Body of pancreas (tissue), 4 donors: ENCODE measurements at regions not wholly inside any gene's neighbourhood (a gene's known extent, or its start where the extent isn't known, plus 50 kb on each side); places are given as distances from the start of the nearest gene placed in this dataset.

Experiments
- ATAC-seq: fragments of 150-250 bp; one replicate; pipeline ENCODE4 v1.9.1; 2016
- DNase-seq, 4 donors: peaks; one replicate each; pipeline ENCODE4 v3.0.0-alpha.2; 2019
- H3K27ac ChIP-seq, 4 donors: fragments of 200-600 bp; sonication (generic); 1 replicate in 3 of 4; 2 replicates in 1 of 4; pipeline versions ENCODE4 v1.5.1 to v1.6.1; 2016 to 2019; ENCODE audit warnings: mild to moderate bottlenecking in 1 of 4, mixed read lengths in 1 of 4, moderate library complexity in 1 of 4
- H3K27me3 ChIP-seq, 2 donors: fragments of 200-600 bp; sonication (generic); one replicate each; pipeline ENCODE4 v1.6.0; 2016; ENCODE audit warnings: mild to moderate bottlenecking in 1 of 2
- H3K36me3 ChIP-seq, 2 donors: fragments of 200-600 bp; sonication (generic); replicated peaks in 1 of 2; 2 replicates each; pipeline ENCODE4 v1.5.1; 2016; ENCODE audit warnings: low read depth in 2 of 2; ENCODE audit not compliant: insufficient read depth in 1 of 2
- H3K4me1 ChIP-seq: fragments of 200-600 bp; sonication (generic); one replicate; pipeline ENCODE4 v1.6.0; 2016
- H3K4me3 ChIP-seq, 2 donors: fragments of 200-600 bp; sonication (generic); 1 replicate in 1 of 2; 2 replicates in 1 of 2; pipeline ENCODE4 v1.5.1; 2016 to 2019
- H3K9me3 ChIP-seq, 3 donors: fragments of 200-600 bp; sonication (generic); 1 replicate in 2 of 3; 2 replicates in 1 of 3; pipeline ENCODE4 v1.5.1; 2016
- CTCF ChIP-seq, 7 experiments: fragments of 450-650 bp in 4 of 7; fragments of 200-600 bp in 3 of 7; sonication (generic) in 3 of 7; IDR thresholded peaks; one replicate each; pipeline ENCODE4 v1.5.1; 2016 to 2019; ENCODE audit warnings: antibody characterized with exemption in 7 of 7
- POLR2A ChIP-seq, 3 donors: fragments of 450-650 bp; IDR thresholded peaks; one replicate each; pipeline ENCODE4 v1.6.1; 2016; ENCODE audit warnings: antibody characterized with exemption in 3 of 3, mild to moderate bottlenecking in 2 of 3
- WGBS, 2 donors: methylation state at CpG; one replicate each; pipeline ENCODE4 v1.1.5; 2017; 5-methylcytosine and 5-hydroxymethylcytosine counted together
- intact Hi-C: fragments of 100-400 bp; cut with DNase I; formaldehyde crosslinking; loops from one replicate; pipeline ENCODE4 v1.15.1; 2023

- DNase-seq, result no peak
- Histone ChIP-seq H3K4me1 (peaks cover 23% of the 10 kb centered on the region), H3K4me3 (no peak overlapping the region), H3K36me3 (no peaks in the 10 kb centered on the region), H3K27ac (no peak overlapping the region), H3K9me3 (no peaks in the 10 kb centered on the region), H3K27me3 (no peaks in the 10 kb centered on the region)
- intact Hi-C loops, result no loop called here
- 93 to 95% methylated on average over 4 of the region's 4 CpGs for WGBS, 2 donors
- no peak for ATAC-seq
- no peak for TF ChIP-seq CTCF (IDR thresholded peaks at IDR 0.05)
- TF ChIP-seq POLR2A (IDR thresholded peaks at IDR 0.05), result no peak
Measured at GRCh38 chr18:45363196-45363595, 252.1 kb upstream of the SLC14A2 start.

- no peaks in the 10 kb centered on the region for H3K4me1 ChIP-seq
- intact Hi-C loops, result no loop called here
- no peak overlapping the region for H3K27ac ChIP-seq
- ATAC-seq, result no peak
- no peak for DNase-seq
- H3K9me3 ChIP-seq, result no peaks in the 10 kb centered on the region
- H3K27me3 ChIP-seq, result no peaks in the 10 kb centered on the region
- no peaks in the 10 kb centered on the region for H3K36me3 ChIP-seq
- WGBS, 2 donors, result 61 to 83% methylated on average over 3 of the region's 3 CpGs
- no peak overlapping the region for H3K4me3 ChIP-seq
- TF ChIP-seq POLR2A (IDR thresholded peaks at IDR 0.05) (no peak), CTCF (IDR thresholded peaks at IDR 0.05) (no peak)
Measured at GRCh38 chr18:45365835-45366234, 249.4 kb upstream of the SLC14A2 start.

- TF ChIP-seq POLR2A (IDR thresholded peaks at IDR 0.05) (no peak), CTCF (IDR thresholded peaks at IDR 0.05) (no peak)
- Histone ChIP-seq H3K27me3 (no peaks in the 10 kb centered on the region), H3K4me1 (no peaks in the 10 kb centered on the region), H3K27ac (no peak overlapping the region), H3K4me3 (no peak overlapping the region), H3K36me3 (no peaks in the 10 kb centered on the region), H3K9me3 (no peaks in the 10 kb centered on the region)
- DNase-seq (no peak), ATAC-seq (no peak)
- intact Hi-C loops, result no loop called here
- WGBS, 2 donors, result 69 to 80% methylated on average over 14 of the region's 14 CpGs
Measured at GRCh38 chr18:45370255-45371010, 244.8 kb upstream of the SLC14A2 start.

- TF ChIP-seq CTCF (IDR thresholded peaks at IDR 0.05) (no peak), POLR2A (IDR thresholded peaks at IDR 0.05) (no peak)
- H3K9me3 ChIP-seq, result no peaks in the 10 kb centered on the region
- no peak overlapping the region for H3K4me3 ChIP-seq
- ATAC-seq (no peak), DNase-seq (no peak)
- WGBS, 2 donors, result 82% methylated on average over 3 of the region's 3 CpGs
- H3K27me3 ChIP-seq, result no peaks in the 10 kb centered on the region
- H3K4me1 ChIP-seq, result no peaks in the 10 kb centered on the region
- H3K36me3 ChIP-seq, result no peaks in the 10 kb centered on the region
- no peak overlapping the region for H3K27ac ChIP-seq
- intact Hi-C loops, result no loop called here
Measured at GRCh38 chr18:45373286-45373880, 241.9 kb upstream of the SLC14A2 start.

GRCh38 chr18:45374236-45374635 is 241.0 kb upstream of the SLC14A2 start:
- no peaks in the 10 kb centered on the region for H3K27me3 ChIP-seq
- no peaks in the 10 kb centered on the region for H3K9me3 ChIP-seq
- DNase-seq (no peak), ATAC-seq (no peak)
- H3K4me1 ChIP-seq, result no peaks in the 10 kb centered on the region
- TF ChIP-seq CTCF (IDR thresholded peaks at IDR 0.05) (no peak), POLR2A (IDR thresholded peaks at IDR 0.05) (no peak)
- no peak overlapping the region for H3K27ac ChIP-seq
- H3K4me3 ChIP-seq, result no peak overlapping the region
- intact Hi-C loops, result no loop called here
- H3K36me3 ChIP-seq, result no peaks in the 10 kb centered on the region
